GM19455 (cell line): ENCODE measurements at regions not wholly inside any gene's neighbourhood (a gene's known extent, or its start where the extent isn't known, plus 50 kb on each side); places are given as distances from the start of the nearest gene placed in this dataset.
"Not testable (repeated sequence)": the region's sequence is repeated elsewhere in the genome, so short reads cannot be mapped to it uniquely, and the experiment has no call there.

Experiments used
- ATAC-seq: cut with Tn5 transposase; IDR thresholded peaks from one replicate; pipeline ENCODE4 v1.9.1; 2021; ENCODE audit not compliant: unreplicated experiment

- ATAC-seq: not testable (repeated sequence)
These were observed 176.4 kb downstream of the AKR1D1 start for GRCh38 chr7:138252666-138253065.

- no peak for ATAC-seq
These were observed 178.2 kb downstream of the AKR1D1 start for GRCh38 chr7:138254444-138254843.

- ATAC-seq: no peak
These were observed 181.4 kb downstream of the AKR1D1 start for GRCh38 chr7:138257459-138258196.

- ATAC-seq: no peak
These were observed 181.9 kb downstream of the AKR1D1 start for GRCh38 chr7:138258197-138258559.

- ATAC-seq: no peak
These were observed 183.4 kb downstream of the AKR1D1 start for GRCh38 chr7:138259675-138260074.

GRCh38 chr7:138267934-138268333 is 191.7 kb downstream of the AKR1D1 start:
- no peak for ATAC-seq

GRCh38 chr7:138276891-138277290 is 183.2 kb upstream of the TRIM24 start:
- no peak for ATAC-seq

GRCh38 chr7:138278601-138279000 is 181.5 kb upstream of the TRIM24 start:
- no peak for ATAC-seq

GRCh38 chr7:138282997-138283396 is 177.1 kb upstream of the TRIM24 start:
- no peak for ATAC-seq

GRCh38 chr7:138285129-138285528 is 174.9 kb upstream of the TRIM24 start:
- no peak for ATAC-seq

- ATAC-seq: no peak
These were observed 173.2 kb upstream of the TRIM24 start for GRCh38 chr7:138286846-138287245.

- no peak for ATAC-seq
These were observed 172.5 kb upstream of the TRIM24 start for GRCh38 chr7:138287549-138287948.

- ATAC-seq: no peak
These were observed 171.0 kb upstream of the TRIM24 start for GRCh38 chr7:138289082-138289481.

- ATAC-seq: no peak
These were observed 170.2 kb upstream of the TRIM24 start for GRCh38 chr7:138289864-138290263.

- ATAC-seq: no peak
These were observed 167.1 kb upstream of the TRIM24 start for GRCh38 chr7:138292951-138293350.

GRCh38 chr7:138295049-138295637 is 164.9 kb upstream of the TRIM24 start:
- ATAC-seq: no peak

GRCh38 chr7:138297526-138297925 is 162.5 kb upstream of the TRIM24 start:
- no peak for ATAC-seq

GRCh38 chr7:138299066-138299465 is 161.0 kb upstream of the TRIM24 start:
- no peak for ATAC-seq

GRCh38 chr7:138303230-138304070 is 156.6 kb upstream of the TRIM24 start:
- no peak for ATAC-seq

- ATAC-seq: no peak
These were observed 156.1 kb upstream of the TRIM24 start for GRCh38 chr7:138304071-138304320.

GRCh38 chr7:138307633-138308032 is 152.4 kb upstream of the TRIM24 start:
- ATAC-seq: no peak

- no peak for ATAC-seq
These were observed 151.9 kb upstream of the TRIM24 start for GRCh38 chr7:138308136-138308535.
